Stimulated activated CD4-positive, alpha-beta T cell treated with anti-CD3 and anti-CD28 coated beads, Interleukin-4, amount 100 ng/mL, for 4 hours (primary cell): ENCODE measurements at regions not wholly inside any gene's neighbourhood (a gene's known extent, or its start where the extent isn't known, plus 50 kb on each side); places are given as distances from the start of the nearest gene placed in this dataset.

Experiments used
- DNase-seq, 2 experiments: peaks; one replicate each; pipeline ENCODE4 v3.0.0-alpha.2; 2020

GRCh38 chr4:59938166-59938565, 1262.0 kb upstream of the ADGRL3 start:
- DNase-seq, result no peak

- no peak for DNase-seq
Measured at GRCh38 chr4:59945277-59945676, 1254.8 kb upstream of the ADGRL3 start.

GRCh38 chr4:59945716-59946115, 1254.4 kb upstream of the ADGRL3 start:
- no peak for DNase-seq

GRCh38 chr4:59956366-59956765, 1243.8 kb upstream of the ADGRL3 start:
- no peak for DNase-seq

DNA sequence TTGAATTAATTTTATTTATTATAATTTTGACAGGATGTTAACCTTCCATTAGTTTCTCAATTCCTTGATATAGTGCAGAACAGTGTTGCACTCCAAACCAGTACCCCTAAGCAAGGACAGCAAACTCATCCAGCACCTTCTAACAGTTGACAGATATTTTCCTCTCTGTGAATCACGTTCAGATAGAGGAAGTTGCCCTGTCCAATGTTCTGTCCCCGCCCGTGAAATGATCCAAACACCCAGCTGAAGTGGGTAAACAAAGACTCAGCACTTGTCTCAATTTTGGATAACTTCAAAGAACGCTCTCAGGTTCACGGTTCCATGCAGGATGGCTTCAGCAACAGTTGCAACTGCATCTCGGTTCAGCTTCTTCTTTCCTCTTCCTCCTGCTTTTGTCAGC, 1240.0 kb upstream of the ADGRL3 start:
- DNase-seq, result no peak

DNA sequence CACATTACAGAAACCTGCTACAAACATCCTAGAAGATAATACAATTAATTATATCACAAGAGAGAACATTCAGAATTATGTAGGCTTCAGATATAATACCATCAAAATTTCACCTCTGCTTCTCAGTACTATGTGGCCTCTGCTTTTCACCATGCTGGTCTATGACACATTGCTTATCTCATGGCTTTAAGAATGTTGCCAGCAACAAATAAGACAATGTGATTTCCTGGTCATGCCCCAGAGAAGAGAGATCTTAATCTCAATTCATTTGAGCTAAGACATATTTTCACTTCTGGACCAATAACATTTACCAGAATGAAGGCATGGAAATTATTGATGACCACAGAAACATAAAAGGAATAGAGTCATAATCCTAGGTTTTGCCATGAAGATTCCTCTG, 1233.4 kb upstream of the ADGRL3 start:
- no peak for DNase-seq

DNA sequence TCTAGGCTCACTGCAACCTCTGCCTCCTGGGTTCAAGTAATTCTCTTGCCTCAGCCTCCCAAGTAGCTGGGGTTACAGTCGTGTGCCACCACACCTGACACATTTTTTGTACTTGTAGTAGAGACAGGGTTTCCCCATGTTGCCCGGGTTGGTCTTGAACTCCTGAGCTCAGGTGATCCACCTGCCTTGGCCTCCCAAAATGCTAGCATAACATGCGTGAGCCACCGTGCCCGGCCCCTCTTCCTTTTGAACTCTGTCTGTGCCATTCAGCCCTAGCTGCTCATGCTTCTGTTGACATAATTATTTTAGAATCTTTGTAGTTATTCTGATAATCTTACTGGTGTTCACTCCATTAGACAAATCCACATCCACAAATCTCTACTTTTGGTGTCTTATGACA, 1231.3 kb upstream of the ADGRL3 start:
- no peak for DNase-seq

DNA sequence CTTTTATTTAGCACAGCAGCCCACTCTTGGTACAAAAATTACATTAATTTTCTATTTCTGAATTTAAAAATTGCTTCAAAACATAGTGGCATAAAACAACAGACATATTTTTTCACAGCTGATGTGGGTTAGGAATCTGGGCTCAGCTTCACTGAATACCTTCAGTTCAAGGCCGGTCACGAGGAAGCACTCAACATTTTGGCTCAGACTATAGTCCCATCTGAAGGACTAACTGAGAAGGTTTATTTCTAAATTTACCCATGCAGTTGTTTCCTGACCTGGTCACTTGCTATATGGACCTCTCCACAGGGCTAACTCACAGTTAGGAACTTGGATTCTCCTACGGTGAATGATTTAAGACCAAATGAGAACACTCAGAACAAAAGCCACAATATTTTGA, 1230.2 kb upstream of the ADGRL3 start:
- no peak for DNase-seq

DNA sequence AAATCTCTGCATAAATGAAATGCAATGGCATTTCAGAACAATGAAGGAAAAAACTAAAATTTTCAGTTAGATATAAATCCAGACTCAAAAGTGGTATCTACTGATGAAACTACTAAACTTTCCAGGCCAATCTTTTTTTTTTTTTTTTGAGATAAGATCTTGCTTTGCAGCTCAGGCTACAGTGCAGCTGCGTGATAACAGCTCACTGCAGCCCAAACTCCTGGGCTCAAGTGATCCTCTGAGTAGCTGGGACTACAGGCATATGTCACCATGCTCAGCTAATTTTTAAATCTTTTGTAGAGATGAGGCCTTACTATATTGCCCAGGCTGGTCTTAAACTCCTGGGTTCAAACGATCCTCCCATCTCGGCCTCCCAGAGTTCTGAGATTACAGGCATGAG, 1228.2 kb upstream of the ADGRL3 start:
- DNase-seq, result no peak

DNA sequence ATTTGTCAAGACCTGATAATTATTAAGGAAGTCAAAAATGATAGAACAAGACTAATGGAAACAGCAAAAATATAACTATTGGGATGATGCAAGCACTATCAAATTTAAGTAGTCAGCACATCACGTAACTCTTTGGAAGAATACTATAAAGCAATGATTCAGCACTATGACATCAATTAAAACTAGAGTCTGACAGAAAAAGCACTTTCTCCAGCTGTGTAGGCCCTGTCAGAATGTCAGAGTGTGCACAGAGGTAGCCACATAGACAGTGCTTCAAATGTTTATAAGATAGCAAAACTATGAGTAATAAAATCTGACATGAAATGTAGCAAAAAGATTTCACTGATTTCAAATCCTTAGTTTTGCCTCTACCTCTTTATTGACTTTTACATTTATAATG, 1226.6 kb upstream of the ADGRL3 start:
- DNase-seq, result no peak

DNA sequence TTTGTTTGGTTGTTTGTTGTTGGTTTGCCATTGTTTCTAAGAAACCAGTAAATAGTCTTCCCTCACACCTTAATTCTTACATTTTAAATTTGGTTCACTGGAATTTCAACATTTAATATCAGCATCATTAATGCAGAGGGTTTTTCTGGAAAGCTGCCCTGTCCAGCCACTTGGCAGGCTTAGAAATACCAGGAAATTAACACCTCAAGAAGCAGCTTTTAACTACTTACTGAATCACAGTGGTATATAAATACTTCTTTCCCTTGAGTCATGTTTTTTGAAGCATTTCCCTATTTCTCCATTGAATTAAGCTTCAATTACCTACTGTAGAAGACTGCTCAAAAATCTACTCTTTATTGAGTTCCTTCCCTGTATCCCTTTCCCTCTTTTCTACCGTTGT, 1221.1 kb upstream of the ADGRL3 start:
- DNase-seq, result no peak

GRCh38 chr4:59983852-59984251, 1216.3 kb upstream of the ADGRL3 start:
- no peak for DNase-seq

DNA sequence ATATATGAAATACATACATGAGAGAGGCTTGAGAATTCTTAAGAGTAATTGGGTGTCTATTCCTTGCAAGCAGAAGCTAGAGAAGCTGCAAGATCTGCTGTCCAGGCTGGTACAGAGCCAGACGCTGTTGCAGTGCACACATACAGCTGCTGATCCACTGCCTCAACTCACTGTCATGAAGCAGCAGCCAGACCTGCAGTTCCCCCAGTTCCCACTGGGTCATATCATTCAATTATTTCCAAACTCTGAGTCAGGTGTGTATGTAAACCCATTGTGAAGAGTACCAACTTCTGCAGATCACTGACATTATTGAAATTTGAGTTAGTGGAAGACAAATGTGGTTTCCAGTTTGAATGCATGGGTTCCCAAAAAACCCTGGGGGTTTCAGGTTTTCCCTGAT, 1212.8 kb upstream of the ADGRL3 start:
- DNase-seq, result no peak

DNA sequence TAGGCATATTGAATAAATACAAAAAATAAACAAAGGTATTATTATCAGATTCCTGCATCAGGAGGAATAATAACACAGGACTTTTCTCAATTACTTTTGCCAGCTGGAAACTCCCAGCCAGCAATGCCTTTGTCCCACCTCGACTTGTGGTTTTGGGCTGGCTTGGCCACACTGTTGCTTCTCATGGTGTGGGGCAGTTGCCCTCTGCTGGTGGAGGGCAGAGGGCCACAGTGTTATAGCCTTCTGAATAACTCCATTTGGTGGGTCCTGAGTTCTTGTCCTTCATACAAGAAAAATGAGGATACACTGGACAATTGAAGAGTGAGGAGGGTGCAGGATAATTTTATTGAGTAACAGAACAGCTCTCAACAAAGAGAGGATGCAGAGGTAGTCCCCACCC, 1206.0 kb upstream of the ADGRL3 start:
- no peak for DNase-seq

- no peak for DNase-seq
Measured at GRCh38 chr4:60002603-60003337, 1197.4 kb upstream of the ADGRL3 start.

- DNase-seq, result no peak
Measured at GRCh38 chr4:60013464-60014184, 1186.5 kb upstream of the ADGRL3 start.

DNA sequence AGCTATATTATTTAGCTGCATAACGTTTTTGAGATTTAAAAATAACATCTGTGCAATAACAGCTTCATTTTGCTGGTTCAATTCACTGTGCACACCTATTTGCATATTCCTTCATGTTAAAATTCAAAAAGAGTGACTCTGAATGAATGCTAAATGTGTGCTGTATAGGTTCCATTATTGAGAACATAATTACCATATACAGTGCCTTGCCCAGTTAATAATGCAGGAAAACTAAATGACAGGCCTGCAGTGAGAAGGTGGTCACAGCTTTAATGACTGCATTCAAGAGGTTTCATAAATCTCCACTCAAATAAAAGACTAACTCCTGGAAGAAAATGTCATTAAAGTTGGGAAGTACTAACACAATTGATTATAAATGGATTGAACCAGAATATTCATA, 1183.2 kb upstream of the ADGRL3 start:
- no peak for DNase-seq

- no peak for DNase-seq
Measured at GRCh38 chr4:60019180-60019579, 1180.9 kb upstream of the ADGRL3 start.

DNA sequence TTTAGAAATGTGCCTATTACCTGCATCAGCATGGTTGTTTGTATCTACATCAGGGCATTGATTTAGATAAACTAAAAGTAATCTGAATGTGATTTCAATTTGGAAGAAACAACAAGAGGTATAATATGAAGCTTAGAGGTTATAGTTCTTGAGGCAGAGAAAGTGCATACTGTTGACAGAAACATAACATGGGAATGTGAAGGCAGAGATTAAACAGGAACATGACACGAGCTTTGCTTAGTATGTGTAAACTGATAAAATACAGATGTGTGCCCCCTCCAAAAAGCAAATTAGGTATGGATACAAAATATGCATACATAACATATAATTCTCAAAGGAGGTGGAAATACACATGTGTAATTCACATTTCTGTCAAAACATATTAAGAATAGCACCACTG, 1180.2 kb upstream of the ADGRL3 start:
- DNase-seq, result no peak

- DNase-seq, result no peak
Measured at GRCh38 chr4:60020389-60020788, 1179.7 kb upstream of the ADGRL3 start.

DNA sequence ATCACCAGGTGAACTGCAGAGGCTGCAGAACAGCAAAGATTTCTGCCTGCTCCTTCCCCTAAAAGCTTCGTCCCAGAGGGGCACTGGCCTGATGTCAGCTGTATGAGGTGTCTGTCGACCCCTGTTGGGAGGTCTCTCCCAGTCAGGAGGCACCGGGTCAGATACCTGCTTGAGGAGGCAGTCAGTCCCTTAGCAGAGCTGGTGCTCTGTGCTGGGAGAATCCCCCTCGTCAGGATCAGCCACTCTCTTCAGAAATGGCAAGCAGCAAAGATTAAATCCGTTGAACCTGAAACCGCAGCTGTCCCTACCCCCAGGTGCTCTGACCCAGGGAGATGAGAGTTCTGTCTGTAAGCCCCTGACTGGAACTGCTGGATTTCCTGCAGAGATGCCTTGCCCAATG, 1166.3 kb upstream of the ADGRL3 start:
- DNase-seq, result no peak

- no peak for DNase-seq
Measured at GRCh38 chr4:60034361-60034760, 1165.8 kb upstream of the ADGRL3 start.

DNA sequence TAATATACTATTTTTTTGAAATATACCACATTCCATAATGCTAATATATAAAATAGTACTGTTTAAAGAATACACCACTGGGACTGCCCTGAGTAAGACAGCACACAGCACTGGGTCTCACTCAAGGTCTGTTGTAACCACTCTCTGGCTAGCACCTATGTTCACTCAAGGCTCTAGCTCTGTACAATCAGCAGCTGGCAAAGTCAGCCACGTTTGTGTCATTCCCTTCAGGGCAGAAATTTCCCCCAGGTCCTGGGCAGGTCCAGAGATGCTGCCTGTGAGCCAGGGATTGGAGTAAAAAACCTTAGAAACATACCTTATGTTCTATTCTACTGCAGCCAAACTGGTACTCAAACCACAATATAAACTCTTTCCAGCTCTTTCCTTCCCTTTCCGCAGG, 1160.2 kb upstream of the ADGRL3 start:
- no peak for DNase-seq

DNA sequence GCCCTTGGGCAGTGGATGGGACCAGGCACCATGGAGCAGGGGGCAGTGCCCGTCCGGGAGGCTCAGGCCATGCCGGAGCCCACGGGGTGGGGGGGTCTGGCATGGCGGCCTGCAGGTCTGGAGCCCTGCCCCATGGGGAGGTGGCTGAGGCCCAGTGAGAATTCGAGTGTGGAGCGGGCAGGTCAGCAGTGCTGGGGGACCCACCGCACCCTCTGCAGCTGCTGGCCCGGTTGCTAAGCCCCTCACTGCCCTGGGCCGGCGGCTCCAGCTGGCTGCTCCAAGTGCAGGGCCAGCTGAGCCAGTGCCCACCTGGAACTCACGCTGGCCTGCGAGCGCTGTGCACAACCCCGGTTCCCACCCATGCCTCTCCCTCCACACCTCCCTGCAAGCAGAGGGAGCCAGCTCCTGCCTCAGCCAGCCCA, 1157.9 kb upstream of the ADGRL3 start:
- no peak for DNase-seq

DNA sequence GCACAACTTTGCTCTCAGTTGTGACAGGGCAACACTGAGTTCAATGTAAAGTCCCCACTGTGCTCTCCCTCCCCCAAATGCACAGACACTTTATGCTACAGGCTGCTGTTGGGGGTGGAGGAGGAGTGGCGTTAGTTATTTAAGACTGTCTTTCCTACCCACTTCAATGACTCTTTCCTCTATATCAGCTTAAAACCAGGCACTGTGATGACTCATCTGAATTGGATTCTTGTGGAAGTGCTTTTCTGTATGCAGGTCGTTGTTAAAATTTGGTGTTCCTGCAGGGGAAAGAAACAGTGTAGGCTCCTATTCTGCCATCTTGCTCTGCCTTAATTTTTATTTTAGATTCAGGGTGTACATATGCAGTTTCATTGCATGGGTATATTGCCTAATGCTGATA, 1157.2 kb upstream of the ADGRL3 start:
- DNase-seq, result no peak
